Body of pancreas (tissue), 4 donors: ENCODE measurements at regions not wholly inside any gene's neighbourhood (a gene's known extent, or its start where the extent isn't known, plus 50 kb on each side); places are given as distances from the start of the nearest gene placed in this dataset.

ENCODE experiments used
- POLR2A ChIP-seq, 3 donors: fragments of 450-650 bp; IDR thresholded peaks; one replicate each; pipeline ENCODE4 v1.6.1; 2016; ENCODE audit warnings: antibody characterized with exemption in 3 of 3, mild to moderate bottlenecking in 2 of 3
- TF ChIP-seq, protein P1 (sequence below), 7 experiments: fragments of 450-650 bp in 4 of 7; fragments of 200-600 bp in 3 of 7; sonication (generic) in 3 of 7; IDR thresholded peaks; one replicate each; pipeline ENCODE4 v1.5.1; 2016 to 2019; ENCODE audit warnings: antibody characterized with exemption in 7 of 7

DNA sequence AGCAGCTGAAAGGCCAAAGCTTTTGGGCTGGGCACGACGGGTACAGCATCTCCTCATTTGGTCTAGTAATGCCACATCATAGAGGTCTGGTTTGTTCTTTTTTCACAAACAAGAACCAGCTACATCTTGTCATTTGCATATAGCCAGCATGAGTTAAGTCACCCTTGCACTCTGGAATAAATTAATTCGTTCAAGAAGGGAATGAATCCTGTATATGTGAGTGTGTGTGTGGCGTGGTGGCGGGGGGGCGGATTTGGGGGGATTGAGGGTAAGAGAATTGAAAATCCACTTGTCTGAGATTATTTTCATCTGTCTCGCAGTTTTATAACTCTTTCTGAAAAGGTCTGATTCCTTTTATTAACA, 380.0 kb upstream of the CAMK1G start:
- TF ChIP-seq, protein P1, sequence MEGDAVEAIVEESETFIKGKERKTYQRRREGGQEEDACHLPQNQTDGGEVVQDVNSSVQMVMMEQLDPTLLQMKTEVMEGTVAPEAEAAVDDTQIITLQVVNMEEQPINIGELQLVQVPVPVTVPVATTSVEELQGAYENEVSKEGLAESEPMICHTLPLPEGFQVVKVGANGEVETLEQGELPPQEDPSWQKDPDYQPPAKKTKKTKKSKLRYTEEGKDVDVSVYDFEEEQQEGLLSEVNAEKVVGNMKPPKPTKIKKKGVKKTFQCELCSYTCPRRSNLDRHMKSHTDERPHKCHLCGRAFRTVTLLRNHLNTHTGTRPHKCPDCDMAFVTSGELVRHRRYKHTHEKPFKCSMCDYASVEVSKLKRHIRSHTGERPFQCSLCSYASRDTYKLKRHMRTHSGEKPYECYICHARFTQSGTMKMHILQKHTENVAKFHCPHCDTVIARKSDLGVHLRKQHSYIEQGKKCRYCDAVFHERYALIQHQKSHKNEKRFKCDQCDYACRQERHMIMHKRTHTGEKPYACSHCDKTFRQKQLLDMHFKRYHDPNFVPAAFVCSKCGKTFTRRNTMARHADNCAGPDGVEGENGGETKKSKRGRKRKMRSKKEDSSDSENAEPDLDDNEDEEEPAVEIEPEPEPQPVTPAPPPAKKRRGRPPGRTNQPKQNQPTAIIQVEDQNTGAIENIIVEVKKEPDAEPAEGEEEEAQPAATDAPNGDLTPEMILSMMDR (IDR thresholded peaks at IDR 0.05) = no peak
- no peak for TF ChIP-seq POLR2A (IDR thresholded peaks at IDR 0.05)
